Psoas muscle (tissue), 7 donors: ENCODE measurements at regions not wholly inside any gene's neighbourhood (a gene's known extent, or its start where the extent isn't known, plus 50 kb on each side); places are given as distances from the start of the nearest gene placed in this dataset.
A peak's percentile ranks its signal among the peaks of the same experiment; 100 is the strongest.

ENCODE experiments used
- ATAC-seq, 4 donors: fragments of 200-7000 bp; cut with Tn5 transposase; one replicate each; pipeline ENCODE4 v1.9.1; 2020; ENCODE audit warnings: moderate library complexity in 3 of 4, mild to moderate bottlenecking in 2 of 4
- DNase-seq, 2 donors: peaks; one replicate each; pipeline ENCODE4 v3.0.0-alpha.2; 2020
- H3K27ac ChIP-seq: fragments of 200-600 bp; one replicate; pipeline ENCODE4 v1.8.0; 2022
- H3K27me3 ChIP-seq, 3 donors: fragments of 200-600 bp in 1 of 3; one replicate each; pipeline versions ENCODE4 v1.6.1 to v1.8.0; 2013 to 2022; ENCODE audit warnings: low read length in 2 of 3, mild to moderate bottlenecking in 2 of 3, moderate library complexity in 1 of 3; ENCODE audit not compliant: insufficient read depth in 3 of 3
- H3K36me3 ChIP-seq, 2 donors: fragments of 200-600 bp in 1 of 2; one replicate each; pipeline versions ENCODE4 v1.6.1 to v1.8.0; 2013 to 2022; ENCODE audit warnings: low read depth in 1 of 2, mild to moderate bottlenecking in 1 of 2, moderate library complexity in 1 of 2; ENCODE audit not compliant: insufficient read depth in 1 of 2
- H3K4me1 ChIP-seq: fragments of 200-600 bp; one replicate; pipeline ENCODE4 v1.8.0; 2022
- H3K4me3 ChIP-seq: fragments of 200-600 bp; one replicate; pipeline ENCODE4 v1.8.0; 2022; ENCODE audit warnings: mild to moderate bottlenecking
- H3K9me3 ChIP-seq: fragments of 200-600 bp; one replicate; pipeline ENCODE4 v1.8.0; 2022
- WGBS, 3 donors: extraction: QIAGEN DNeasy Blood & Tissue Kit; methylation state at CpG; one replicate each; pipeline versions ENCODE4 v1.1.6 to v1.1.7; 2013; 5-methylcytosine and 5-hydroxymethylcytosine counted together
- intact Hi-C, 2 donors: fragments of 100-400 bp; cut with DNase I; formaldehyde crosslinking; loops; one replicate each; pipeline versions ENCODE4 v1.11.0 to v1.14.2; 2022
- TF ChIP-seq, protein P1 (sequence below): fragments of 200-600 bp; IDR thresholded peaks from one replicate; pipeline ENCODE4 v1.8.0; 2022; ENCODE audit warnings: antibody characterized with exemption
- donor health status: healthy with polysubstance abuse.
- donor health status: DM: no; HTN: no; CAD: no; lungs with moderate emphysema.
- donor health status: Bipolar disorder and iron deficiency.
- donor health status: healthy.
- donor health status: DM: yes; HTN: yes; CAD: no.
- donor health status: DM: no; HTN: no; CAD: no.
- donor health status: DM: yes; HTN: yes; CAD: no.

- Histone ChIP-seq H3K4me3 (no peak overlapping the region), H3K36me3 (no peaks in the 10 kb centered on the region), H3K9me3 (no peaks in the 10 kb centered on the region), H3K27ac (no peak overlapping the region), H3K4me1 (no peaks in the 10 kb centered on the region), H3K27me3 (peaks cover 0 to 3% (median 0%) of the 10 kb centered on the region in 3 donors)
- DNase-seq (no peak), ATAC-seq (no peak)
- TF ChIP-seq, protein P1, sequence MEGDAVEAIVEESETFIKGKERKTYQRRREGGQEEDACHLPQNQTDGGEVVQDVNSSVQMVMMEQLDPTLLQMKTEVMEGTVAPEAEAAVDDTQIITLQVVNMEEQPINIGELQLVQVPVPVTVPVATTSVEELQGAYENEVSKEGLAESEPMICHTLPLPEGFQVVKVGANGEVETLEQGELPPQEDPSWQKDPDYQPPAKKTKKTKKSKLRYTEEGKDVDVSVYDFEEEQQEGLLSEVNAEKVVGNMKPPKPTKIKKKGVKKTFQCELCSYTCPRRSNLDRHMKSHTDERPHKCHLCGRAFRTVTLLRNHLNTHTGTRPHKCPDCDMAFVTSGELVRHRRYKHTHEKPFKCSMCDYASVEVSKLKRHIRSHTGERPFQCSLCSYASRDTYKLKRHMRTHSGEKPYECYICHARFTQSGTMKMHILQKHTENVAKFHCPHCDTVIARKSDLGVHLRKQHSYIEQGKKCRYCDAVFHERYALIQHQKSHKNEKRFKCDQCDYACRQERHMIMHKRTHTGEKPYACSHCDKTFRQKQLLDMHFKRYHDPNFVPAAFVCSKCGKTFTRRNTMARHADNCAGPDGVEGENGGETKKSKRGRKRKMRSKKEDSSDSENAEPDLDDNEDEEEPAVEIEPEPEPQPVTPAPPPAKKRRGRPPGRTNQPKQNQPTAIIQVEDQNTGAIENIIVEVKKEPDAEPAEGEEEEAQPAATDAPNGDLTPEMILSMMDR: peak; percentile 37
- intact Hi-C loops: no loop called here
- 17 to 21% (median 18%) methylated on average over 7 of the region's 7 CpGs for WGBS, 3 donors
Observed at GRCh38 chr5:61817472-61818326, 485.6 kb downstream of the ZSWIM6 start.

- 40 to 52% (median 40%) methylated on average over 4 of the region's 4 CpGs for WGBS, 3 donors
- peaks cover 0 to 3% (median 0%) of the 10 kb centered on the region in 3 donors for H3K27me3 ChIP-seq
- no peak overlapping the region for H3K27ac ChIP-seq
- intact Hi-C loops: no loop called here
- no peaks in the 10 kb centered on the region for H3K4me1 ChIP-seq
- H3K4me3 ChIP-seq: no peak overlapping the region
- TF ChIP-seq, protein P1: no peak
- no peaks in the 10 kb centered on the region for H3K9me3 ChIP-seq
- no peaks in the 10 kb centered on the region for H3K36me3 ChIP-seq
- ATAC-seq (no peak), DNase-seq (no peak)
Observed at GRCh38 chr5:61820836-61821235, 485.2 kb upstream of the KIF2A start.

DNA sequence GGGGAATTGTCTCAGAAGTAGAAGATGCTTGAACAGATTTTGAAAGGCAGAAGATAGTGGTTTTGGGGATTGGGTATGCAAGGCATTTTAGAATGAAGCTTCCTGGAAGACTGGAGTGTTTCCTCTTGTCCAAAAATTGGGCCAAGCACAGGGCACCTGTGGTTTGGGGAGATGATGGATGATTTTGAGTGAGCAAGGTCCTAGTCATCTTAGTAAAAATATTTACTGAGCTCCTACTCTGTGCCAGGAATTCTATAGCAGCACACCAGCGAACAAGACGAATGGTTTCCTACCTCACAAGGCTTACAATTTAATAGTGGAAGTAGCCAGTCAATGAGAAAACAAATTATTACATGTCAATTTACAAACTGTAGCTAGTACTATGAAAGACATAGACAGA is 484.4 kb upstream of the KIF2A start:
- intact Hi-C loops: no loop called here
- Histone ChIP-seq H3K4me1 (no peaks in the 10 kb centered on the region), H3K36me3 (no peaks in the 10 kb centered on the region), H3K9me3 (no peaks in the 10 kb centered on the region), H3K4me3 (no peak overlapping the region), H3K27ac (no peak overlapping the region), H3K27me3 (no peaks in the 10 kb centered on the region)
- TF ChIP-seq, protein P1: no peak
- ATAC-seq (no peak), DNase-seq (no peak)
- WGBS, 3 donors: 95 to 98% (median 98%) methylated on average over 2 of the region's 2 CpGs

- H3K27me3 ChIP-seq: no peaks in the 10 kb centered on the region
- no peaks in the 10 kb centered on the region for H3K9me3 ChIP-seq
- no peak for ATAC-seq
- H3K36me3 ChIP-seq: no peaks in the 10 kb centered on the region
- no peak for DNase-seq
- intact Hi-C loops: no loop called here
- no peaks in the 10 kb centered on the region for H3K4me1 ChIP-seq
- H3K4me3 ChIP-seq: no peak overlapping the region
- TF ChIP-seq, protein P1: no peak
- H3K27ac ChIP-seq: no peak overlapping the region
- WGBS, 3 donors: 93 to 95% (median 94%) methylated on average over 5 of the region's 5 CpGs
Observed at GRCh38 chr5:61822584-61822983, 483.4 kb upstream of the KIF2A start.
